H9 (cell line): ENCODE measurements at regions not wholly inside any gene's neighbourhood (a gene's known extent, or its start where the extent isn't known, plus 50 kb on each side); places are given as distances from the start of the nearest gene placed in this dataset.

Experiments used
- DNase-seq: peaks from one replicate; pipeline ENCODE4 v3.0.0-alpha.2; 2017
- H2AFZ ChIP-seq: one replicate; pipeline ENCODE4 v1.6.1; 2013; ENCODE audit warnings: mild to moderate bottlenecking, low read length, control low read depth, moderate library complexity
- H2AK5ac ChIP-seq: 2 replicates; pipeline ENCODE4 v1.6.1; 2013; ENCODE audit warnings: low read length, control low read depth, mixed read lengths; ENCODE audit not compliant: insufficient read length
- H2BK120ac ChIP-seq: one replicate; pipeline ENCODE4 v1.6.1; 2013; ENCODE audit warnings: low read depth, mild to moderate bottlenecking, low read length, control low read depth, inconsistent platforms; ENCODE audit not compliant: poor library complexity, severe bottlenecking
- H2BK12ac ChIP-seq: 2 replicates; pipeline ENCODE4 v1.6.1; 2013; ENCODE audit warnings: low read length, control low read depth, mixed read lengths, low read depth; ENCODE audit not compliant: insufficient read length
- H2BK15ac ChIP-seq: 2 replicates; pipeline ENCODE4 v1.6.1; 2013; ENCODE audit warnings: low read depth, low read length, control low read depth
- H2BK20ac ChIP-seq: one replicate; pipeline ENCODE4 v1.6.1; 2013; ENCODE audit warnings: low read depth, mild to moderate bottlenecking, low read length, control low read depth, inconsistent platforms; ENCODE audit not compliant: poor library complexity, severe bottlenecking
- H2BK5ac ChIP-seq: 2 replicates; pipeline ENCODE4 v1.6.1; 2013; ENCODE audit warnings: low read length, control low read depth, mixed read lengths; ENCODE audit not compliant: insufficient read length
- H3K14ac ChIP-seq: 2 replicates; pipeline ENCODE4 v1.6.1; 2013; ENCODE audit warnings: low read length, control low read depth; ENCODE audit not compliant: insufficient read depth
- H3K18ac ChIP-seq: 2 replicates; pipeline ENCODE4 v1.6.1; 2013; ENCODE audit warnings: low read depth, mild to moderate bottlenecking, mixed read lengths, low read length, control low read depth; ENCODE audit not compliant: insufficient read length
- H3K23ac ChIP-seq: 2 replicates; pipeline ENCODE4 v1.6.1; 2013; ENCODE audit warnings: low read length, control low read depth, mixed read lengths, low read depth; ENCODE audit not compliant: insufficient read length
- H3K23me2 ChIP-seq: 2 replicates; pipeline ENCODE4 v1.6.1; 2013; ENCODE audit warnings: low read depth, mild to moderate bottlenecking, mixed read lengths, low read length, control low read depth; ENCODE audit not compliant: insufficient read length, poor library complexity, severe bottlenecking
- H3K27ac ChIP-seq: 2 replicates; pipeline ENCODE4 v1.5.1; 2013; ENCODE audit warnings: low read length, control low read depth, mixed read lengths, low read depth; ENCODE audit not compliant: insufficient read length
- H3K27me3 ChIP-seq: 2 replicates; pipeline ENCODE4 v1.6.1; 2013; ENCODE audit warnings: low read length, control low read depth, inconsistent platforms; ENCODE audit not compliant: insufficient read depth
- H3K4ac ChIP-seq: 2 replicates; pipeline ENCODE4 v1.6.1; 2013; ENCODE audit warnings: low read depth, mild to moderate bottlenecking, control low read depth, inconsistent platforms, low read length, moderate library complexity
- H3K4me1 ChIP-seq: 2 replicates; pipeline ENCODE4 v1.6.1; 2013; ENCODE audit warnings: low read length, control low read depth, inconsistent platforms; ENCODE audit not compliant: insufficient read depth
- H3K4me2 ChIP-seq: 2 replicates; pipeline ENCODE4 v1.6.1; 2013; ENCODE audit warnings: low read length, control low read depth, mixed read lengths; ENCODE audit not compliant: insufficient read length, insufficient read depth
- H3K56ac ChIP-seq: 2 replicates; pipeline ENCODE4 v1.6.1; 2013; ENCODE audit warnings: low read depth, mild to moderate bottlenecking, mixed read lengths, low read length, control low read depth; ENCODE audit not compliant: insufficient read length
- H3K79me1 ChIP-seq: 2 replicates; pipeline ENCODE4 v1.6.1; 2013; ENCODE audit warnings: low read depth, mild to moderate bottlenecking, moderate library complexity, low read length, control low read depth, inconsistent platforms; ENCODE audit not compliant: insufficient read depth, poor library complexity, severe bottlenecking
- H3K79me2 ChIP-seq: 2 replicates; pipeline ENCODE4 v1.6.1; 2013; ENCODE audit warnings: low read length, control low read depth, inconsistent platforms; ENCODE audit not compliant: insufficient read depth
- H3K9ac ChIP-seq: 2 replicates; pipeline ENCODE4 v1.6.1; 2013; ENCODE audit warnings: low read length, control low read depth, mixed read lengths; ENCODE audit not compliant: insufficient read length; ENCODE audit errors: extremely low read depth
- H3K9me3 ChIP-seq: one replicate; pipeline ENCODE4 v1.6.1; 2013; ENCODE audit warnings: low read depth, low read length, inconsistent platforms; ENCODE audit not compliant: control insufficient read depth
- H3T11ph ChIP-seq: one replicate; pipeline ENCODE4 v1.6.1; 2013; ENCODE audit warnings: mild to moderate bottlenecking, low read length, control low read depth, inconsistent platforms
- H4K20me1 ChIP-seq: one replicate; pipeline ENCODE4 v1.6.1; 2013; ENCODE audit not compliant: control insufficient read depth, insufficient read length, insufficient read depth
- H4K5ac ChIP-seq: 2 replicates; pipeline ENCODE4 v1.6.1; 2013; ENCODE audit warnings: low read depth, mild to moderate bottlenecking, mixed read lengths, low read length, control low read depth; ENCODE audit not compliant: insufficient read length
- H4K8ac ChIP-seq: replicated peaks from 2 replicates; pipeline ENCODE4 v1.6.1; 2013; ENCODE audit warnings: low read length, control low read depth, mixed read lengths, low read depth; ENCODE audit not compliant: insufficient read length
- H4K91ac ChIP-seq: 2 replicates; pipeline ENCODE4 v1.6.1; 2013; ENCODE audit warnings: low read depth, mild to moderate bottlenecking, moderate library complexity, mixed read lengths, low read length, control low read depth; ENCODE audit not compliant: insufficient read length
- H3K27ac Mint-ChIP-seq, 3 experiments: 2 replicates in 2 of 3; 3 replicates in 1 of 3; pipeline ENCODE4 v1.8.0; 2020 to 2021; ENCODE audit warnings: mixed read lengths in 3 of 3, mild to moderate bottlenecking in 1 of 3, moderate library complexity in 1 of 3
- H3K27me3 Mint-ChIP-seq: 2 replicates; pipeline ENCODE4 v1.8.0; 2021; ENCODE audit warnings: low read depth, mild to moderate bottlenecking, moderate library complexity, mixed read lengths
- H3K36me3 Mint-ChIP-seq, 3 experiments: 2 replicates in 2 of 3; 3 replicates in 1 of 3; pipeline ENCODE4 v1.8.0; 2020 to 2021; ENCODE audit warnings: low read depth in 3 of 3, mixed read lengths in 3 of 3; ENCODE audit not compliant: insufficient read depth in 1 of 3
- H3K4me1 Mint-ChIP-seq, 2 experiments: 2 replicates each; pipeline ENCODE4 v1.8.0; 2020; ENCODE audit warnings: mixed read lengths in 2 of 2
- H3K4me3 Mint-ChIP-seq, 2 experiments: 2 replicates in 1 of 2; 3 replicates in 1 of 2; pipeline ENCODE4 v1.8.0; 2020 to 2021; ENCODE audit warnings: mild to moderate bottlenecking in 2 of 2, mixed read lengths in 2 of 2, moderate library complexity in 1 of 2
- H3K9me3 Mint-ChIP-seq, 2 experiments: 2 replicates in 1 of 2; 3 replicates in 1 of 2; pipeline ENCODE4 v1.8.0; 2020; ENCODE audit warnings: mild to moderate bottlenecking in 2 of 2, mixed read lengths in 2 of 2, moderate library complexity in 1 of 2
- CTCF ChIP-seq: fragments of 200-600 bp; sonication (generic); conservative IDR thresholded peaks from 3 replicates; pipeline ENCODE4 v1.8.0; 2021; ENCODE audit warnings: antibody characterized with exemption, mild to moderate bottlenecking
- WGBS: extraction: QIAGEN DNeasy Blood & Tissue Kit; methylation state at CpG from one replicate; pipeline ENCODE4 v1.1.7; 2013; ENCODE audit warnings: missing lambda C conversion rate, low lambda C conversion rate, mixed read lengths; ENCODE audit not compliant: insufficient read length; ENCODE audit errors: extremely low coverage; 5-methylcytosine and 5-hydroxymethylcytosine counted together

DNA sequence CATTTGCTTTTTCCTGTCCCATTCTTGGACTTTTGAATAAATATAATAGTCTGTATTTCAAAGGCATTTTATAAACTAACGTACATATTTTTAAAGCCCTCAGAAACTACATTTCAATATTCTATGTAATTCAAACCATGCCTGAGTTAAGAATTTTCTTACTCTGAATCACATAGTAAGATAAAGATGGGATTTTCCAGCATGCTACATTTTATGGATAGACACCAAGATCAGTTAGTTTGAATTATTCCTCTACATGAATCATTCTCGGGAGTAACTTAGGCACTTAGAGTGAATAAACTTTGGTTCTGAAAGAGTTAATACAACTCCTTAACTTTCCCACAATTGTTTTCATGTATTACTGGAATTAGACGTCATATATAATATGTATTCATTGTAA is 713.3 kb upstream of the CBLB start:
- H4K5ac ChIP-seq, result no peak overlapping the region
- H3K14ac ChIP-seq, result no peak overlapping the region
- no peak overlapping the region for H3K4me2 ChIP-seq
- no peaks in the 10 kb centered on the region for H3K79me1 ChIP-seq
- H3K4ac ChIP-seq, result no peak overlapping the region
- H3K79me2 ChIP-seq, result no peaks in the 10 kb centered on the region
- WGBS, result no CpG with 5 or more reads among the region's 3 CpGs
- no peaks in the 10 kb centered on the region for H3K9me3 ChIP-seq
- Mint-ChIP-seq H3K4me1 (peaks cover 4 to 6% of the 10 kb centered on the region in 2 experiments), H3K4me3 (no peak overlapping the region), H3K27ac (no peak overlapping the region), H3K36me3 (peaks cover 0 to 6% (median 0%) of the 10 kb centered on the region in 3 experiments; a peak in 1 of 7 replicates), H3K9me3 (no peaks in the 10 kb centered on the region; a peak in 1 of 5 replicates), H3K27me3 (no peaks in the 10 kb centered on the region)
- H2BK20ac ChIP-seq, result no peak overlapping the region
- DNase-seq, result no peak
- H2AFZ ChIP-seq, result no peak overlapping the region
- no peaks in the 10 kb centered on the region for H3K4me1 ChIP-seq
- no peak overlapping the region for H2BK120ac ChIP-seq
- no peak overlapping the region for H3K18ac ChIP-seq
- H4K91ac ChIP-seq, result no peak overlapping the region
- no peak overlapping the region for H4K8ac ChIP-seq
- no peak overlapping the region for H3K56ac ChIP-seq
- H2BK5ac ChIP-seq, result no peak overlapping the region
- no peak for TF ChIP-seq CTCF
- no peak overlapping the region for H3T11ph ChIP-seq
- no peak overlapping the region for H3K23ac ChIP-seq
- no peaks in the 10 kb centered on the region for H3K27me3 ChIP-seq
- H3K23me2 ChIP-seq, result no peaks in the 10 kb centered on the region
- no peak overlapping the region for H3K9ac ChIP-seq
- no peaks in the 10 kb centered on the region for H4K20me1 ChIP-seq
- H2AK5ac ChIP-seq, result no peak overlapping the region
- no peak overlapping the region for H2BK12ac ChIP-seq
- no peak overlapping the region for H2BK15ac ChIP-seq
- no peak overlapping the region for H3K27ac ChIP-seq
